Mucosa of descending colon (tissue), 3 donors: ENCODE measurements at regions not wholly inside any gene's neighbourhood (a gene's known extent, or its start where the extent isn't known, plus 50 kb on each side); places are given as distances from the start of the nearest gene placed in this dataset.

Experiments
- ATAC-seq: fragments of 200-7000 bp; cut with Tn5 transposase; one replicate; pipeline ENCODE4 v1.9.1; 2020; ENCODE audit warnings: mild to moderate bottlenecking, moderate library complexity
- DNase-seq, 3 donors: peaks; one replicate each; pipeline ENCODE4 v3.0.0-alpha.2; 2020
- H3K36me3 ChIP-seq: fragments of 200-600 bp; one replicate; pipeline ENCODE4 v1.8.0; 2021; ENCODE audit warnings: low read depth, mild to moderate bottlenecking
- H3K4me1 ChIP-seq: fragments of 200-600 bp; one replicate; pipeline ENCODE4 v1.8.0; 2021; ENCODE audit warnings: low read depth, mild to moderate bottlenecking
- H3K4me3 ChIP-seq: fragments of 200-600 bp; one replicate; pipeline ENCODE4 v1.8.0; 2021; ENCODE audit warnings: mild to moderate bottlenecking
- H3K9me3 ChIP-seq: fragments of 200-600 bp; one replicate; pipeline ENCODE4 v1.8.0; 2021; ENCODE audit warnings: mild to moderate bottlenecking
- intact Hi-C, 2 donors: fragments of 100-400 bp; cut with DNase I in 1 of 2; cut with micrococcal nuclease in 1 of 2; formaldehyde crosslinking; loops; one replicate each; pipeline versions ENCODE4 v1.11.0 to v1.11.1; 2022; cut with DNase I, micrococcal nuclease
- TF ChIP-seq, protein P1 (sequence below): fragments of 200-600 bp; IDR thresholded peaks from one replicate; pipeline ENCODE4 v1.8.0; 2022; ENCODE audit warnings: antibody characterized with exemption, mild to moderate bottlenecking
- donor health status: DM: no; HTN: no; CAD: no; lungs with moderate emphysema.
- donor health status: DM: no; HTN: no; CAD: no.
- donor health status: DM: no; HTN: yes; CAD: no.

DNA sequence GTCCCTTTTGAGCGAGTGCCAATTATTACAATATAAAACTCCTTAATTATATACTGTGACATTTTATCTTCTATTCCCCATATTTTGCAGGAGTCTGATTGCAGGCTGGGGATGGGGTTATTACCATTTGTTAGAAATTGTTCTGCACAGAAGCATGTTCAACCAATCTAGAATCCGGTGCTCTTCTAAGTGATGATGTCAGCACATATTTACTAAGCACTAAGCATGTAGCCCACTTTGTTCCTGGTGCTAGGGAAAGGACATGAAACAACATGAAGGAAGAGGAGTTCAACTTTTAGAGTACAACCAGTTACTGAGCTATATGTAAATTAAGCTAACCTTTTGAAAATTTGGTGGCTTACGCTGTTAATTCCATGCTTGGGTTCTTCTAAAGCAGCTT lies 52.8 kb upstream of the IL1RAPL2 start:
- no peaks in the 10 kb centered on the region for H3K4me1 ChIP-seq
- no peak overlapping the region for H3K4me3 ChIP-seq
- no peak for ATAC-seq
- intact Hi-C loops = no loop called here
- no peak for DNase-seq
- H3K9me3 ChIP-seq = no peaks in the 10 kb centered on the region
- TF ChIP-seq, protein P1, sequence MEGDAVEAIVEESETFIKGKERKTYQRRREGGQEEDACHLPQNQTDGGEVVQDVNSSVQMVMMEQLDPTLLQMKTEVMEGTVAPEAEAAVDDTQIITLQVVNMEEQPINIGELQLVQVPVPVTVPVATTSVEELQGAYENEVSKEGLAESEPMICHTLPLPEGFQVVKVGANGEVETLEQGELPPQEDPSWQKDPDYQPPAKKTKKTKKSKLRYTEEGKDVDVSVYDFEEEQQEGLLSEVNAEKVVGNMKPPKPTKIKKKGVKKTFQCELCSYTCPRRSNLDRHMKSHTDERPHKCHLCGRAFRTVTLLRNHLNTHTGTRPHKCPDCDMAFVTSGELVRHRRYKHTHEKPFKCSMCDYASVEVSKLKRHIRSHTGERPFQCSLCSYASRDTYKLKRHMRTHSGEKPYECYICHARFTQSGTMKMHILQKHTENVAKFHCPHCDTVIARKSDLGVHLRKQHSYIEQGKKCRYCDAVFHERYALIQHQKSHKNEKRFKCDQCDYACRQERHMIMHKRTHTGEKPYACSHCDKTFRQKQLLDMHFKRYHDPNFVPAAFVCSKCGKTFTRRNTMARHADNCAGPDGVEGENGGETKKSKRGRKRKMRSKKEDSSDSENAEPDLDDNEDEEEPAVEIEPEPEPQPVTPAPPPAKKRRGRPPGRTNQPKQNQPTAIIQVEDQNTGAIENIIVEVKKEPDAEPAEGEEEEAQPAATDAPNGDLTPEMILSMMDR = no peak
- no peaks in the 10 kb centered on the region for H3K36me3 ChIP-seq

DNA sequence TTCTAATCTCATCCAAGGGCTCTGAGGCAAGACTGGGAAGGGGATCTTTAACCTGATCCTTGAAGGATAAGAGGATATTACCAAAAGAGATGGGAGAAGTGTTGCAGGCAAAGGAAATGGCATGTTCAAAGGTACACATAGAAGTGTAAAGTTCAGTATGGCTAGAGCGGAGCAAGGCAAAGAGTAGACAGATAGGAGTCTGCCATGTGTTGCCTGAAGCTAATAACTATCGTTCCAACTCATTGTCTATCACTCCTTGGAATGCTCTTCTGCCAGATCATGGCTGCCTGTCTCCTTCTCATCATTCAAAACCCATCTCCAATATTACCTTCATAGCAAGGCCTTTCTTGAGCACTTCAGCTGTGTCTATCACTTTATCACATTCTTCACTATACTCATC lies 55.2 kb upstream of the IL1RAPL2 start:
- Histone ChIP-seq H3K36me3 (no peaks in the 10 kb centered on the region), H3K4me1 (no peaks in the 10 kb centered on the region), H3K4me3 (no peak overlapping the region), H3K9me3 (no peaks in the 10 kb centered on the region)
- TF ChIP-seq, protein P1 = no peak
- intact Hi-C loops = no loop called here
- DNase-seq (no peak), ATAC-seq (no peak)

DNA sequence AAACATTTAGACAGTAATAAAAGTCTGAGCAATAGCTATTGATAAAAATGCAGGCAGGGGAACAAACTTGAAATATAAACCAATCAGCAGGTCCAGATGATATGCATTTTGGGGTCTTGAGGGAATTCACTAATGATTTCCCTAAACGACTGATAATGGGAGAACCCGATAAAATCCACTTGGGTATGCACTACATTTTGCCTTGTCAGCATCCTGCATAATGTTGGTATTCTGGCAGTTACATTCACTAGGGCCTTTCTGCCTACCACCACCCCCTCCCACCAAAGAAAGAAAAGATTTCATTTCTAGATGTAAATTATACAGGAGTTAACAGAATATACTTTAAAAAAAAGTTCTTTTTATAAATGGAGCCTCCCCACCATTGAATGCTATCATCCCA lies 63.5 kb upstream of the IL1RAPL2 start:
- ATAC-seq = no peak
- intact Hi-C loops = no loop called here
- TF ChIP-seq, protein P1 = no peak
- Histone ChIP-seq H3K9me3 (no peaks in the 10 kb centered on the region), H3K4me1 (no peaks in the 10 kb centered on the region), H3K36me3 (no peaks in the 10 kb centered on the region), H3K4me3 (no peak overlapping the region)
- DNase-seq = no peak

DNA sequence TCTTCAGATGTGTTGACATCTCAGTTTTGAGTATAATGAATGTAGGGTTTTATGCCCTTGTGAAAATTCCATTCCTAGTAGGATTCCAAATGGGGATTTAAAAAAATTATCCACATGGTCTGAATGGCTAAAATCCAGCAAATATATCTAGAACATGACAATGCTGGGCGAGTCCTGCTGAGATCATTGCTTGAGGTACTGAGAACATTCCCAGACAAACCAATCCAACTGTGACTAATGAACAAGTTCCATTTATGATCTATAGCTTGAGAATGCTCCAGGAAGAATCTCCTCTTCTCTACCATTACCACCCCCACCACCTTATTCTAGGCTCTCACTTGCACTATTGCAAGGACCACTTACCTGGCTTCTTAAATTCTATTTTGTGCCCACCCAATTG lies 77.2 kb upstream of the IL1RAPL2 start:
- no peak for ATAC-seq

DNA sequence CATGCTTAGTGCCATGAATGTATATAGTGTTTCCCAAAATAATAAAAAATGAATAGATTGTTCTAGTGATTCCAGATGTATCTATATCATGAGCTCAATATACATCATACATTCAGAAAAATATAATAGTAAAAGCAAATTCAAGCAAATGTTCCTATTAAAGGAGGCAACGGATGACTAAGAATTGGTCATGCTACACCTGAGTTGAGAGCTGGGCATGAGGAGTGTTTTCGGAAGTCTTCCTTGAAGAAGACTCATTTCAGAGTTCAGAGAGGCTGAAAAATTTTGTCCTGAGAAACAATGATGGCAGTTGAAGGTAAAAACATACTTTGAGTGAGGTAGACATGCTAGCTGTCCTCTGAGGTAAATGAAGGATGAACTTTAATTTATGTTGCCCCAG lies 79.3 kb upstream of the IL1RAPL2 start:
- Histone ChIP-seq H3K36me3 (no peaks in the 10 kb centered on the region), H3K9me3 (no peaks in the 10 kb centered on the region), H3K4me3 (no peak overlapping the region), H3K4me1 (no peaks in the 10 kb centered on the region)
- intact Hi-C loops = no loop called here
- DNase-seq (no peak), ATAC-seq (no peak)
- TF ChIP-seq, protein P1 = no peak

More for the DNA sequence above, 77.2 kb upstream of the IL1RAPL2 start:
- TF ChIP-seq, protein P1 = no peak
- DNase-seq = no peak
- Histone ChIP-seq H3K4me3 (no peak overlapping the region), H3K36me3 (no peaks in the 10 kb centered on the region), H3K9me3 (no peaks in the 10 kb centered on the region), H3K4me1 (no peaks in the 10 kb centered on the region)
- intact Hi-C loops = no loop called here

DNA sequence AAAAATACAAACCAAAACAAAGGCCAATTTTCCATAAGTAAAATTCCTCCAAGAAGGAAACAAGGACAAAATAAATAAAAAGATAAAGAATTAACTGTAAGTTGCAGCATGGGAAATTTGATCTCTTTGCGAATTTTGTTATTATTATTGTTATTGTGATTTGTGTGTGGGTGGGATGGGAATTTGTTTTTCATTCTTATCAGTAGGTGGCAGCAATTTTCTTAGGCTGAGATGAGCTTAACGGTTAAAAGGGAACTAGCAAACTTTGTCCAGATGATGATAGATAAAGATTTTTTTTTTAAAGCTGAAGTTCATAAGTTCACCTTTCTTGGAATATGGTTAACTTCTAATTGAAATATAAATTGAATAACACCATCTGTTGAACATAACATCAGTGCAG lies 83.2 kb upstream of the IL1RAPL2 start:
- Histone ChIP-seq H3K4me1 (no peaks in the 10 kb centered on the region), H3K36me3 (no peaks in the 10 kb centered on the region), H3K4me3 (no peak overlapping the region), H3K9me3 (no peaks in the 10 kb centered on the region)
- ATAC-seq (no peak), DNase-seq (no peak)
- TF ChIP-seq, protein P1 = no peak
- intact Hi-C loops = no loop called here
